ENCODE measurements at regions not wholly inside any gene's neighbourhood (a gene's known extent, or its start where the extent isn't known, plus 50 kb on each side); places are given as distances from the start of the nearest gene placed in this dataset.
A peak's percentile ranks its signal among the peaks of the same experiment; 100 is the strongest.

- DNase-seq = no peak
- Histone ChIP-seq H3K27ac (no peak overlapping the region), H3K4me3 (no peak overlapping the region), H3K27me3 (no peaks in the 10 kb centered on the region), H3K4me1 (no peaks in the 10 kb centered on the region), H3K36me3 (ENCODE audit: low read depth, missing control alignments) (no peaks in the 10 kb centered on the region), H3K9me3 (no peaks in the 10 kb centered on the region)
- TF ChIP-seq CTCF (IDR thresholded peaks at IDR 0.05) (peak; percentile 6 to 58 (median 29)), POLR2A (IDR thresholded peaks at IDR 0.05) (no peak)
- intact Hi-C loops (cut with DNase I; ENCODE audit: low total_unique reads) = no loop called here
- 56 to 58% methylated on average over 3 of the region's 3 CpGs for WGBS, 2 donors
Observed at GRCh38 chr12:100741084-100741711, 53.4 kb upstream of the ANO4 start.

- intact Hi-C loops (cut with DNase I; ENCODE audit: low total_unique reads) = no loop called here
- no peak for TF ChIP-seq CTCF (IDR thresholded peaks at IDR 0.05)
- TF ChIP-seq POLR2A (IDR thresholded peaks at IDR 0.05) = no peak
- Histone ChIP-seq H3K27ac (no peak overlapping the region), H3K36me3 (ENCODE audit: low read depth, missing control alignments) (no peaks in the 10 kb centered on the region), H3K27me3 (no peaks in the 10 kb centered on the region), H3K4me3 (no peak overlapping the region), H3K4me1 (no peaks in the 10 kb centered on the region), H3K9me3 (no peaks in the 10 kb centered on the region)
- DNase-seq = no peak
- WGBS, 2 donors = 81 to 87% methylated on average over 1 of the region's 1 CpG
Observed at GRCh38 chr12:100743060-100743459, 51.5 kb upstream of the ANO4 start.
